ENCODE measurements at regions not wholly inside any gene's neighbourhood (a gene's known extent, or its start where the extent isn't known, plus 50 kb on each side); places are given as distances from the start of the nearest gene placed in this dataset.

DNA sequence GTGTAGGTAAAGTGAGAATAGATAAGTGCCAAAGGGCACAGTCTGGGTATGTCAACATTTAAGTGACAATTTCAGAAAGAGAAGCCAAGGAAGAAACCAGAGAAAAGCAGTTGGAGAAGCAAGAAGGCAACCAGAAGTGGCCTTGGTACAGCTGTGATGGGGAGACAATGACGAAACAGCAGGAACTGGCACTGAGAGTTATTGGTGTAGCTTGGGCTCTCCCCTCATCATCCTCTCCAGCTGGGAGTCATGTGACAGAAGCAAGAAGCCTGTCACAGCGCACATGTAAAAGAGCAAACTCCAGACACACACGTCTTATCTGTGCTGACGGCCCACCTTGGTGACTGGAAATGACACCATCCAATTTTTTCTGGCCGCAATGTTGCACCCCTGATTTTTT, 203.3 kb upstream of the NUDT4 start:
- H2BK120ac ChIP-seq (replicated peaks; ENCODE audit: low read depth, low read length): no peak overlapping the region
- TF ChIP-seq, protein P1, sequence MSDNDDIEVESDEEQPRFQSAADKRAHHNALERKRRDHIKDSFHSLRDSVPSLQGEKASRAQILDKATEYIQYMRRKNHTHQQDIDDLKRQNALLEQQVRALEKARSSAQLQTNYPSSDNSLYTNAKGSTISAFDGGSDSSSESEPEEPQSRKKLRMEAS (IDR thresholded peaks at IDR 0.05): no peak
- TF ChIP-seq, protein P2, sequence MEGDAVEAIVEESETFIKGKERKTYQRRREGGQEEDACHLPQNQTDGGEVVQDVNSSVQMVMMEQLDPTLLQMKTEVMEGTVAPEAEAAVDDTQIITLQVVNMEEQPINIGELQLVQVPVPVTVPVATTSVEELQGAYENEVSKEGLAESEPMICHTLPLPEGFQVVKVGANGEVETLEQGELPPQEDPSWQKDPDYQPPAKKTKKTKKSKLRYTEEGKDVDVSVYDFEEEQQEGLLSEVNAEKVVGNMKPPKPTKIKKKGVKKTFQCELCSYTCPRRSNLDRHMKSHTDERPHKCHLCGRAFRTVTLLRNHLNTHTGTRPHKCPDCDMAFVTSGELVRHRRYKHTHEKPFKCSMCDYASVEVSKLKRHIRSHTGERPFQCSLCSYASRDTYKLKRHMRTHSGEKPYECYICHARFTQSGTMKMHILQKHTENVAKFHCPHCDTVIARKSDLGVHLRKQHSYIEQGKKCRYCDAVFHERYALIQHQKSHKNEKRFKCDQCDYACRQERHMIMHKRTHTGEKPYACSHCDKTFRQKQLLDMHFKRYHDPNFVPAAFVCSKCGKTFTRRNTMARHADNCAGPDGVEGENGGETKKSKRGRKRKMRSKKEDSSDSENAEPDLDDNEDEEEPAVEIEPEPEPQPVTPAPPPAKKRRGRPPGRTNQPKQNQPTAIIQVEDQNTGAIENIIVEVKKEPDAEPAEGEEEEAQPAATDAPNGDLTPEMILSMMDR (IDR thresholded peaks at IDR 0.05; ENCODE audit: control extremely low read depth in 1 of 3, insufficient read depth in 1 of 3, low read depth in 1 of 3, low read length in 3 of 3): no peak
- TF ChIP-seq SP2 (IDR thresholded peaks at IDR 0.05; ENCODE audit: low read length) (no peak), PHF8 (conservative IDR thresholded peaks at IDR 0.05; ENCODE audit: low read depth, low read length) (no peak), TCF12 (IDR thresholded peaks at IDR 0.05; ENCODE audit: low read depth, low read length) (no peak), KDM1A (IDR thresholded peaks at IDR 0.05; ENCODE audit: borderline replicate concordance, low read length) (no peak)
- H3K23ac ChIP-seq (ENCODE audit: insufficient read length): no peak overlapping the region
- H2BK15ac ChIP-seq (ENCODE audit: low read length): no peak overlapping the region
- FAIRE-seq (no peak), DNase-seq (ENCODE audit: low read depth in 1 of 2, low spot score in 2 of 2) (no peak)
- POLR2A ChIA-PET (ENCODE audit: partially characterized antibody): no interaction called here
- no peaks in the 10 kb centered on the region for H3K4me1 ChIP-seq (replicated peaks in 1 of 4; ENCODE audit: control insufficient read depth in 3 of 4, insufficient read depth in 4 of 4, low read length in 3 of 4)
- H3K23me2 ChIP-seq (ENCODE audit: low read depth, low read length): no peaks in the 10 kb centered on the region
- no peak overlapping the region for H4K91ac ChIP-seq (replicated peaks; ENCODE audit: insufficient read length, low read length)
- no peak overlapping the region for H2BK5ac ChIP-seq (ENCODE audit: low read depth, low read length)
- H3K27me3 ChIP-seq (replicated peaks in 1 of 4; ENCODE audit: control insufficient read depth in 3 of 4, extremely low read depth in 1 of 4, insufficient read depth in 3 of 4, low read length in 3 of 4): no peaks in the 10 kb centered on the region; a peak in 2 of 7 replicates
- H3K27ac ChIP-seq (ENCODE audit: low read depth, low read length): no peak overlapping the region
- peaks cover 3 to 8% of the 10 kb centered on the region in 2 experiments; a peak in 1 of 4 replicates for H3K9me3 ChIP-seq (ENCODE audit: insufficient read depth in 2 of 2, low read depth in 1 of 2, low read length in 1 of 2)
- H3K14ac ChIP-seq (ENCODE audit: insufficient read length): no peak overlapping the region
- H3K36me3 ChIP-seq (ENCODE audit: control insufficient read depth in 2 of 4, insufficient read depth in 4 of 4, low read length in 3 of 4): no peaks in the 10 kb centered on the region
- H3K79me1 ChIP-seq (ENCODE audit: low read depth, low read length): no peaks in the 10 kb centered on the region
- no peak overlapping the region for H3K4me3 ChIP-seq (ENCODE audit: extremely low read depth in 1 of 4, insufficient read depth in 2 of 4, low read depth in 3 of 4, low read length in 4 of 4)
- no peak overlapping the region for H3K9ac ChIP-seq (replicated peaks in 1 of 4; ENCODE audit: extremely low read depth in 1 of 4, low read depth in 3 of 4, low read length in 3 of 4)
- no peak overlapping the region for H3K4me2 ChIP-seq (ENCODE audit: insufficient read depth in 1 of 2, low read depth in 2 of 2, low read length in 2 of 2)
- H4K5ac ChIP-seq (ENCODE audit: insufficient read length, low read depth, low read length): no peak overlapping the region
- H3K18ac ChIP-seq (ENCODE audit: extremely low read depth, low read length): no peak overlapping the region
- no peaks in the 10 kb centered on the region for H3K79me2 ChIP-seq (ENCODE audit: control insufficient read depth in 1 of 2, insufficient read depth in 2 of 2, low read length in 2 of 2)
- WGBS, 2 experiments (ENCODE audit: extremely low coverage in 1 of 2, insufficient coverage in 1 of 2, insufficient read length in 1 of 2, insufficient replicate concordance in 2 of 2, low coverage in 1 of 2, low lambda C conversion rate in 2 of 2, missing lambda C conversion rate in 1 of 2): 90% methylated on average over 5 of the region's 5 CpGs; no CpG with 5 or more reads in 1 of the 2 experiments
- H2AFZ ChIP-seq (ENCODE audit: low read length): no peak overlapping the region
- CTCF ChIA-PET (ENCODE audit: partially characterized antibody): interaction anchor here (0.9 kb wide), 1 partner anchor 16 kb away, joined by 3 read pairs; no protein-coding TSS in a partner anchor
- no peak overlapping the region for H3K56ac ChIP-seq (replicated peaks; ENCODE audit: insufficient read length, low read depth, low read length)
- H2AK5ac ChIP-seq (ENCODE audit: low read depth, low read length): no peak overlapping the region
- peaks cover 0 to 2% of the 10 kb centered on the region in 2 experiments for H4K20me1 ChIP-seq (replicated peaks in 1 of 2; ENCODE audit: control insufficient read depth in 1 of 2, insufficient read depth in 2 of 2, low read length in 2 of 2)
- H2BK12ac ChIP-seq (ENCODE audit: low read depth, low read length): no peak overlapping the region
- no peak overlapping the region for H4K8ac ChIP-seq (ENCODE audit: extremely low read depth, insufficient read depth, low read length)
- H3K4ac ChIP-seq (replicated peaks; ENCODE audit: insufficient read length, low read depth, low read length): no peak overlapping the region
- H2BK20ac ChIP-seq (ENCODE audit: low read length): no peak overlapping the region

Measured in H1 (cell line).